Middle frontal gyrus (tissue), 1 donor: ENCODE measurements at regions not wholly inside any gene's neighbourhood (a gene's known extent, or its start where the extent isn't known, plus 50 kb on each side); places are given as distances from the start of the nearest gene placed in this dataset.
"Not testable (repeated sequence)": the region's sequence is repeated elsewhere in the genome, so short reads cannot be mapped to it uniquely, and the experiment has no call there.

Experiments
- DNase-seq: peaks from one replicate; pipeline ENCODE4 v3.0.0-alpha.2; 2015; ENCODE audit warnings: low spot score; ENCODE audit errors: extremely low spot score

DNA sequence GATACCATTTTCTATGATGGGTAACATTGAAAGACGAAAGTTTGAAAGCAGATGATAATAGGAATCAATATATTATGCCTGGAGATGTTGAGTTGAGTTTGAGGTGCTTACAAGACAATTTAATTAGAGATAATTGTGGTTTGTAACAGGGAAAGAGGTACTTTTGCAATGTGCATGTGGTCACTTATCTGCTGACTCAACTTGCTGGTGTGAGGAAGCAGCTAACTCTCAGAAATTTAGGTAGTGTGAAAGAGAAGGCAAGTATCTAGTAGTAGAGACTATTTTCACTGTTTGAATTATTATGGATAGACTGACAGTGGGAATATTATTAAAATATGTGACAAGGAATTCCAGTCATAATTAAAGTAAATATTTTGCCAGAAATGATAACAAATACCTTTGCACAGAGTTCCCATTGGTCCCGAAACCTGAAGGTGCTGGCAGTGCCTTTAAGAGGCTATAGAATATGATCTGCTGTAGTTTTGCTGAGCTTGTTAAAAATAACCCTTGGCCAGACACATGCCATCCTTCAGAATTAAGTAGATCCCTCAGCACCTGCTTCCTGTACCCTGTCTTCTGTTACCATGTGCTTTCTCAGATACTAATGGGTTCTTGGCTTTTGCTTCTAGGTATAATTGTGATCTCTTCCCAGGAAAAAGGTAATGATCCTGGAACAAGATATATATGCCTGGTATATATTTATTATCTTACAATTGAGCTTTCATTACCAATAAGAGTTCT lies 315.9 kb downstream of the BCHE start:
- no peak for DNase-seq

DNA sequence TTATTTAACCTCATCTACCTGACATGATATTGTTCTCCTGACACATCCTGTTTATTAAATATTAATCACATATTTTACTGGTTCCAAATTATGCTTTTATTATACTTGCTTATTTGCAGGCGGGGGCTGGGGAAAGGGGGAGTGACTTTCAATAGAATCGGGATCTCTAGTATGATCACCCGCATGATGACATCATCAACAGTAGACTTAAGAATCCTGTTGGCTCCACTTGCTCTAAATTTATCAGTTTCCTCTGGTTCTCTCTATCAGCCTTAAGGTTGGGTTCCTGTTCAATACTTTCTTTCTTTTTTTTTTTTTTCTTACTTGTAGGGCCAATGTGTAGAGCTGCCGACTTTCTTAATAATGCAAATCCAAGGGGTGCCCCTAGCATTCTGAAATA lies 317.5 kb downstream of the BCHE start:
- DNase-seq: no peak

DNA sequence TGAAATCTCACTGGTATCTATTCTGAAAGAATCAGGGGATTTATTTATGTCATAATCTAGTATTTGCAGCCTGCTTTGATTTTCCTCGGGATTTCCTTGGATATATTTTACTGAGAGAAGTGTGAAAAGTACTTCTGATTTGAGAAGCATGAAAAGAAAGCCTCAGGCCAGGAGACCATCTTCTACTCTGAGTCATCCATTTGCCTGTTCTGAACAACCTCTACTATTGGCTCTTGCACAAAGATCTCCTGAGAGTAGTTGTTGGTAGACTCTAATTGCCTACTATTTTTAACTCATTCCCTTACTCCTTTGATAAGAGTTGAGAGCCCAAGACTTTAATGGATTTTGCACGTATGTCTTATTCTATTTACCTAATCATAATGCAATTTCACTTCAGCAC lies 318.9 kb downstream of the BCHE start:
- no peak for DNase-seq

DNA sequence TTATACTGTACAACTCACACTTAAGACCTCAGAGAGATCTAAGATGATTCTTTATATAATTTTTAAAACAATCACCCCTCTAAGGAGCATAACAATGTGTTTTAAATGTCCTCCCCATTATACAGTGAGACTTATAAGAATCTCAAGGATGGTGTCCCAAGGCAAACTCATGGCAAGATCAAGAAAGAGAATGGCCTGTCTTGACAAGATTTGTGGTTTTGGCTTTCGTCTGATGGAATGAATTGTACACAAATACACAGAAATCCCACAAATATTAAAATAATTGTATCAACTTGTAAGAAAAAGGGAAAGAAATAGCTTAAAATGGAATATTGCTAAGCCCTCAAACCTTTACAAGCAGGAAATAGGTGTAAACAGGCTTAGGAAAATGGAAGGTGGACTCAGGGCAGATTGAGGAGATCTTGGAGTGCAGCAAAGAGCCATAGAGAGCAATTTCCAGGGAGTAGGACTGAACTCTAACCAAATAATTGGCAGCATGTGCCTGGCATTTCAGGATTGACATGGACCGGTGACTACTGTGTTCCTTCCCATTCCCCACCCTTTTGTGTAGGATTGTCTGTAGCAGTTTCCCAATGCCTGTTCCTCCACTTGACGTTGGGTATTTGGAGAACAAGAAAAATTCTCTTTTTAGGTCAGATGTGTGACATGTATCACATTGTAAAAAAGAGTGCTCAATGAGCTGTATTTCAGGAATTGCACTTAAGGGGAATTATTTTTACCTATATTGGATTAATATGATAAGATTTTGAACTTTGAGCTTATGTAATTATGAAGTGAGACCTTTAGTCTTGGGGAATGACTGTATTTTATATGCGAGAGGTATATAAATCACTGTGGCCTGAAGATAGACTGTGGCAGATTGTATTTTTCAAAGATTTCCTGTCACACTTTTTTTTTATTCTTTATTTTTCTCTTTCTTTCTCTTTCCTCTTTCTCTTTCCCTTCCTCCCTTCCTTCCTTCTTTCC lies 317.8 kb upstream of the SLITRK3 start:
- no peak for DNase-seq

DNA sequence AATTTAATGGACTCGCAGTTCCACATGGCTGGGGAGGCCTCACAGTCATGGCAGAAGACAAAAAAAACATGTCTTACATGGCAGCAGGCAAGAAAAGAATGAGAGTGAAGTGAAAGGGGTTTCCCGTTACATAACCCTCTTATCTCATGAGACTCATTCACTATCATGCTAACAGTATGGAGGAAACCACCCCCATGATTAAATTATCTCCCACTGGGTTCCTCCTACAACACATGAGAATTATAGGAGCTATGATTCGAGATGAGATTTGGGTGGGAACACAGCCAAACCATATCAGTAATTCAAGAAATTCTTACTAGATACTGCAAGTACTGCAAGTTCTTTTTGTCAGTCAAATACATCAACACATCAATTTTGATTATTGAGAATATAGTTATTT lies 311.4 kb upstream of the SLITRK3 start:
- no peak for DNase-seq

DNA sequence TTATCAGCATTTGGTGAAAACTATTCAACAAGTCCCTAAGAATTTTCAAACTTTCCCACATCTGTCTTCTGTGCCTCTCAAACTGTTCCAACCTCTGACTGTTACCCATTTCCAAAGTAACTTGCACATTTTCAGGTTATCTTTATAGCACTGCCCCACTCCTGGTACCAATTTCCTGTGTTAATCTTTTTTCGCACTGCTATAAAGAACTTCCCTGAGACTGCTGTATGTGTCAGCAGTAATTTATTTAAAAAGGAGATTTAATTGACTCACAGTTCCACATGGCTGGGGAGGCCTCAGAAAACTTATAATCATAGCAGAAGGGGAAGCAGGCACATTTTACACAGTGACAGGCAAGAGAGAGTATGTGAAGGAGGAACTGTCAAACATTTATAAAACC lies 310.9 kb upstream of the SLITRK3 start:
- DNase-seq: no peak

DNA sequence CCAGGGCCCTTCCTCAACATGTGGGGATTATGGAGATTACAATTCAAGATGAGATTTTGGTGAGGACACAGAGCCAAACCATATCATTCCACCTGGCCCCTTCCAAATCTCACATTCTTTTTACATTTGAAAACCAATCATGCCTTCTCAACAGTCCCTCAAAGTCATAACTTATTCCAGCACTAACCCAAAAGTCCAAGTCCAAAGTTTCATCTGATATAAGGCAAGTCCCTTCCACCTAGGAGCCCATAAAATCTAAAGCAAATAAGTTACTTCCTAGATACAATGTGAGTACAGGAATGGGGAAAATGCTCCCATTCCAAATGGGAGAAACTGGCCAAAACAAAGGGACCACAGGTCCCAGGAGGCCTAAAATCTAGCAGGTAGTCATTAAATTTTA lies 309.5 kb upstream of the SLITRK3 start:
- no peak for DNase-seq

DNA sequence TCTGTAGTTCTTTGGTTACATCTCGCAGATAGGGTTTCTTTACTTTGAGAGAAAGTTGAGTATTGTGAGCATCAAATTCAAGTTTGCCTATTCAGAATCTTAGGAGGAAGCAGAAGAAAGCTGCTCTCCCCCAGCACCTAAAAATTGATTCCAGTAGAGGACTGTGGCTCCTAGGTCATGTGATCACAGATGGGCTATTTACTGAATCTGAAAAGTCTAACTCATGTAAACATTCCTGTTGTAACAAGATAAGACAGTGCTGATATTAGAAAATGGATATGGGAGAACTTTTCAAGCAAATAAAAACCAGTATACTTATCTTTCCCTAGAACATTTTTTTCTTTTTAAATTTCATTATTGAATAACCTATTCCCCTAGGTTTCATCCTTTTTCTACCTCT lies 308.4 kb upstream of the SLITRK3 start:
- DNase-seq: no peak

DNA sequence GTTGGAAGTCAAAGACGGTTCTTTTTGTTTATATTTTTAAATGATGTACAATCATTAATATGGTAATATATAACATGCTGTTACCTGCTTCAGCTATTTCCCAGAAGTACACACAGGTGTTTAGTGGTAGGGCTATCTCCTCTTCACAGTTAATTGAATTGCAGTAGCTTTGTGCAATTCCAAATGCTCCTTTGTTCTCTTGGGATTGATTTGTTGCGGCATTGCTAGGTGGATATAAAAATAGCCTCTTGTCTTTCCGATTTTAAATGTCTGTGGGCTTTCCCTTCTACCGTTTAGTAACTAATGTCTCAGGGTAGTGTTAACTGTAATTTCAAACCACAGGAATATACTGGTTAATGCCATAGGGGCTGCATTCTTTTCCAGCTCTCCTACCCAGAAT lies 307.6 kb upstream of the SLITRK3 start:
- no peak for DNase-seq

DNA sequence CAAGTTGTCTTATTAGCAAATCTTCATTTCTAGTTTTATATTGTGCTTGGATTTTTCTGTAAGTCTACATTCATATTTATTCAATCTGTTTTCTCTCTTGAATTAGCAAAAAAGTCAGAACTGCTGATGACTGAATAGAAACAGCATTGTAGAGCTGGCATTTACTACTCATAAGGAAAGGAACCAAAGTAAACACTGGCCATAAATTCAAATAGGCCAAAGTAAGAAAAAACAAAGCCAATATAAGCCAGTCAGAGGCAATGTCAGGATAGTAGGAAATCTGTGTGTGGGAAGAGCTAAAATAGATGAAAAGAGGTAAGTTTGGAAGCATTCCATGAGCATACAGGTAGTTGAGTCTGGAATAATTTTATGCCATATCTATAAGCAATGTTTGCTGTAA lies 307.2 kb upstream of the SLITRK3 start:
- no peak for DNase-seq

DNA sequence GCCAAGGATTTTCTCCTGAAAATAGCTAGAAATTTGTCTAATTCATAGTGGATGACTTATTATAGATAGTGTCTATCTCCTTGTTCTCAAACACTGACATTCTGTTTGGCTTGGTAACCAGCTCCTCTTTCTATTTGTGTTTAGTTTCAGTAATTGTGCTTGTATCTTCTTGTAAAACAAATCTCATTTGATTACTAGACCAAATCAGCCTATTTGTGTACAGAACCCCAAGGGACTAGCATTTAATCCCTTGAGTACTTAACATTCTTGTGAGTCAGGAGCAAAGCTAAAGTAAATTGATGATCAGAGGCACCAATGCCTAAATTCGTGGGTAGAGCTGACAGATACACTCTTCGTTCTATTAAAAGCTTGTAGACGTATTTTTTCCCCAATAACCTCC lies 306.5 kb upstream of the SLITRK3 start:
- no peak for DNase-seq

DNA sequence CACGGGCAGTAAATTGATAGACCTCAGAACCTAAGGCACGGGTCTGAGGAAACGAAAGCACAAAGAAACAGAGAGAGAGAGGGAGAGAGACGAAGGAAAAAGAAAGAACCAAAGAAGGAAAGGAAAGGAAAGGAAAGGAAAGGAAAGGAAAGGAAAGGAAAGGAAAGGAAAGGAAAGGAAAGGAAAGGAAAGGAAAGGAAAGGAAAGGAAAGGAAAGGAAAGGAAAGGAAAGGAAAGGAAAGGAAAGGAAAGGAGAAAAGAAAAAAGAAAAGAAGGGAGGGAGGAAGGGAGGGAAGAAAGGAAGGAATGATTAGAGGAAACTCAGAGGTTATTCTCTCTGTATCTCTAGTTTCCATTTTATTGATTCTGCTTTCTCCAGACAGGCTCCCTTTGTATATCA lies 302.6 kb upstream of the SLITRK3 start:
- DNase-seq: not testable (repeated sequence)

DNA sequence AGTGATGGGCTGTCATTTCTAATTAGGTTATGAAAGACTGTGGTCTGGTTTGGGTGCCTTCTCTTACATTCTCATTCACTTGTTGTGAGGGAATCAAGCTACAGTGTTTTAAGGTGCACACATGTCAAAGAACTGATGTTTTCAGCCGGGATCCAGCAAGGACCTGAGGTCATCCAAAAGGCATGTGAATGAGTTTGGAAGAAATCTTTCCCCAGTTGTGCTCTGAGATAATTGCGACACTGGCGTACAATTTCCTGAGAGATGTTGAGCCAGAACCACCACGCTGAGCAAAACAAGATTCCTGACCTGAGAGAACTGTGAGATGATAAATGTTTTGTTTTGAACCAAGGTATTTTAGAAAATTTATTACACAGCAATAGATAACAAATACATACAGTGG lies 295.3 kb upstream of the SLITRK3 start:
- no peak for DNase-seq

DNA sequence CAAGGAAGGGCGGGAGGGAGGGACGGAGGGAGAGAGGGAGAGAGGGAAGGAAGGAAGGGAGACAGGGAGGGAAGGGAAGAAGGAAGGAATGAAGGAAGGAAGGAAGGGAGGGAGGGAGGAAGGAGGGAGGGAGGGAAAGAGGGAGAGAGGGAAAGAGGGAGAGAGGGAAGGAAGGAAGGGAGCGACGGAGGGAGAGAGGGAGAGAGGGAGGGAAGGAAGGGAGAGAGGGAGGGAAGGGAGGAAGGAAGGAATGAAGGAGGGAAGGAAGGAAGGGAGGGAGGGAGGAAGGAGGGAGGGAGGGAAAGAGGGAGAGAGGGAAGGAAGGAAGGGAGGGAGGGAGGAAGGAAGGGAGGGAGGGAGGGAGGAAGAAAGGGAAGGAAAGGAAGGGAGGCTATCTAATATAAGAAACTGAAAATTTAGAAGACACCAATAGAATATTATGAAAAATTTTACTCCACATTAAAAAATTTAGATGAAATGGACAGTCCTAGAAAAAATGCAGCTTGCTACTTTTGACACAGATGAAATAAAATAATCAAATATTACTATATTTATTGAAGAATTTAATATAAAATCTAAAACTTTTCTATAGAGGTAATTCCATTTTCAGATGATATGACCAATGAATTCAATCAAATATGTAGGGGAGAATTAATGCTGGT lies 280.3 kb upstream of the SLITRK3 start:
- DNase-seq: no peak

DNA sequence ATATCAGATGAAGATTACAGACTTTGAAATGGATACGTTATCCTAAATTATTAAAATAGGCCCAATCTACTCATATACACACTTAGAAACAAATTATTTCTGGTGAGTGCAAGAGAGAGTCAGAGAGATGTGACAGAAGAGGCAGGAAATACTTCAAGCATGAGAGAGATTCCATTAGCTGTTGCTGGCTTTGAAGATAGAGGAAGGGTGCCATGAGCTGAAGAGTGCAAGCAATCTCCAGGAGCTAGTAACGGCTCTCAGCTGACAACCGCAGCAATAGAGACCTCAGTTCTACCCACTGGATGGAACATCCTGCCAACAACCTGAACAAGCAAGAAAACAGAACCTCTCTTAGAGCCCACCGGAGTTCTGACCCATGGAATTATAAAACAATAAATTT lies 270.7 kb upstream of the SLITRK3 start:
- no peak for DNase-seq

DNA sequence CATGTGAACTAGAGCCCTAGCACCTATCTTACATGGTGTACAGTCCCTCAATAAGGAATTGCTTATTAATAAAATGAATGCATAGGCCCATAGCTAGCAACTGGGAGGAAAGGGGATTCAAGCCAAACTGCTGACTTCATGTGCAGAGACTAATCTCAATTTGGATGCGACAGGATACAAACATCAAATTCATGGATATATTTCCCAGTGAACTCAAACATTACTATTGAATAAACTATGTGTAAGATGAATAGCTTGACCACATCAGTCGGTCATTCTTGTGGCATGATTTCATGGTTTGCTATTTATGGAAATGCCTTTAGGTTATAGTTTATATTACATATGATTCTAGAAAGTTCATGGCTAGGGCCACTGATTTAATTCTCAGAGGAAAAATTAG lies 268.6 kb upstream of the SLITRK3 start:
- DNase-seq: no peak

DNA sequence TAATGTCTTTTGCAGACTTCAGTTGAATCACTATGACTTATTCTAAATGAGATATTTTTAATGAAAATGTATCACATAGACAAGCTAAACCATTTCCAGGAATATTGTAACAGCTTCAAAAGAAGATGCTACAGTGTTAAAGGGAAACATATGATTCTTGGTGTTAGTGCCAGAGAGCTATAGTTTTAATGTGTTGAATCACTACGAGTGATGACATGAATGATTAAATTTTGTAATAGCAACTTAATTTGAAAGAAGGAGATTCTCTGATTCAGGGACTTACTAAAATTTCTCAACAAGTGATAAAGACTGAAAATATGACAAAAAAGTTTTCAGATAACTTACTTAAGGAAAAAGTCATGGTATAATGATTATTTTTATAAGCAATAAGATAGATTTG lies 267.3 kb upstream of the SLITRK3 start:
- no peak for DNase-seq

DNA sequence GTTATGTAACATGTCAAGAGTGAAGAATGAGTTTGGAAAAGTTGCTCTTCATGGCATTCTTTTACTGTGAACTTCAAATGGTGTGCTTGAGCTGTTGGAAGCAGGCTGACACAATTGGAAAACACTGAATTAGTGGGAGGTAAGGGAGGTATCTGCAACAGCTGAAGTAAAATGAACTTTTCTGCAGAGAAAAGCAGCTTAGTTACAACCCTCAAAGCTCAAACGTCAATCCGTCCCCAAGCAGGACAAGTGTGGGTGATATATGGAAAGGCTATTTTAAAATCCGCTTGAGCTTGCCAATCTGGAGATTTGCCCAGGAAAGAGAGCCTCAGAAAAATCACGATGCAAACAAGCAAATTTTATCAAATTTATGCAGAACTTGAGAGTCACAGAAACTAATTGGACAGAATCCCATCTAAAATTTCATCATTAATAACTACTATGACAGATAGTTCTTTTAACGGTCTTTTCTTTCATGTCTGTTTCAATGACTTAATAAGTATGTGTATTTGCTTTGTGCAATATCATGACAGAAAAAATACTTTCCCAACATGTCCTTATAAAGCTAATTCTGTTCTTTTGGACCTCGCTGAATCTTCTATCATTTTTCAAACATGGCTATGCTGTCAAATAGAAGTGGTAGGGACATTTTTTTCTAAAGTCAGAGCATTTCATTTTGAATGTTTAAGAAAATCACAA lies 266.6 kb upstream of the SLITRK3 start:
- DNase-seq: no peak

DNA sequence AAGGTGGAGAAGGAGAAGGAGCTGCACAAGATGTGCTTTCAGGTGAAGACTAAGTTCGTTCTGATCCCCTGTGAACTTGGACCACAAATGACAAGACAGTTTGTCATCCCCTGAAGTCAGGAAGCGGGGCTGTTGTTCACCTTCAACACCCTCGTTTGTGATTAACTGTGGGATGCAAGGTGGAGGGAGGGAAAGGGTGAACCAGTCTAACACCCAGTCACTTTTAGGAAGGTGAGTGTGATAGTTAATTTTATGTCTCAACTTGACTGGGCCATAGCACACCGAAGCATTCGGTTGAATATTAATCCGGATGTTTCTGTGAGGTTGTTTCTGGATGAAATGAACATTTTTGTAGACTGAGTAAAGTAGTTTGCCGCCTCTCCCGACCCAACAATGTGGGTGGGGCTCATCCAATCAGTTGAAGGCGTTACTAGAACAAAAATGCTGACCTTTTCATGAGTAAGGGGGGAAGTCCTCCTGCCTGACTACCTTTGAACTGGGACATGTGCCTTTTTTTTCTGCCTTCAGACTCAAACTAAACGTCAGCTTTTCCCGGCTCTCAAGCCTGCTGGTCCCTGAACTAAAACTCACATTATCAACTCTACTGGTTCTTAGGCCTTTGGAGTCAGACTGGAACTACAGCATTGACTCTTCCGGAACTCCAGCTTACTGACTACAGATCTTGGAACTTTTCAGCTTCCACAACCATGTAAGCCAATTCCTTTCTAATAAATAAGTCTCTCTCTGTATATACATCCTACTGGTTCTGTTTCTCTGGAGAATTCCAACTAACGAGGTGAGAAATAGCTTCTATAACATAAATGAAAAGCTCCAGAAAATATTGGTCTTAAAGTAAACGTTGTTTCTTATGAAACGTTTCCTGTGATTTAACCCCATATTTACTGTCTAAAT lies 264.0 kb upstream of the SLITRK3 start:
- DNase-seq: no peak

DNA sequence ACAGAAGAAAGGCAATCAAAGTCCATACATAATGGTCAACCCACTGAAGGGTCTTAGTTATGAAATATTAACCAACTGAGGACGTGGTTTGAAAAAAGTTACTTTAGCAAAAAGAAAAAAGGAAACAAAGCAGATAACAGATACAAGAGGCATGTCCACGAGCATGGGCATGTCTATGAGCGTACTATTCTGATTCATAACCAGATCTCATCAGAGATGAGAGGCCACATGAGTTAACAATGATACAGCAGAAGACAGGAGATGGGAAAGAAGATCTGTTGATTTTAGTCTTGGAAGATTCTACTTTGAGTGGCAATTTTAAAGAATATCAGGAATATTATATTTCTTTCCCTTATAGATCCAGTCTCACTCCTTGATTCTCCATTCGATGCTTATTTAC lies 262.9 kb upstream of the SLITRK3 start:
- DNase-seq: no peak
